Astrocyte of the spinal cord (primary cell): ENCODE measurements at regions not wholly inside any gene's neighbourhood (a gene's known extent, or its start where the extent isn't known, plus 50 kb on each side); places are given as distances from the start of the nearest gene placed in this dataset.

Experiments used
- DNase-seq: peaks from one replicate; pipeline ENCODE4 v3.0.0; 2011; ENCODE audit warnings: low read depth, low spot score
- H3K4me3 ChIP-seq: 2 replicates; pipeline ENCODE4 v1.5.1; 2011; ENCODE audit warnings: low read depth, mild to moderate bottlenecking, low read length, moderate library complexity
- CTCF ChIP-seq: IDR thresholded peaks from 2 replicates; pipeline ENCODE4 v1.5.1; 2012; ENCODE audit warnings: low read depth, mild to moderate bottlenecking, low read length, inconsistent platforms
- in situ Hi-C: cut with HindIII; loops from 2 replicates; pipeline ENCODE4 v1.10.0; 2017; ENCODE audit warnings: low sequenced_read_pairs

- no peak for TF ChIP-seq CTCF
- DNase-seq = no peak
- in situ Hi-C loops = no loop called here
Measured at GRCh38 chr4:56191534-56191933, 195.8 kb downstream of the AASDH start.

GRCh38 chr4:56187688-56188087, 199.6 kb downstream of the AASDH start:
- no peak for TF ChIP-seq CTCF
- in situ Hi-C loops = no loop called here
- no peak overlapping the region for H3K4me3 ChIP-seq
- no peak for DNase-seq

More at GRCh38 chr4:56191534-56191933, 195.8 kb downstream of the AASDH start:
- H3K4me3 ChIP-seq = no peak overlapping the region

GRCh38 chr4:56186808-56187523, 200.3 kb downstream of the AASDH start:
- in situ Hi-C loops = no loop called here
- H3K4me3 ChIP-seq = no peak overlapping the region
- TF ChIP-seq CTCF = no peak
- DNase-seq = no peak

GRCh38 chr4:56185901-56186300, 201.4 kb downstream of the AASDH start:
- no peak for TF ChIP-seq CTCF
- in situ Hi-C loops = no loop called here
- DNase-seq = no peak
- no peak overlapping the region for H3K4me3 ChIP-seq

- in situ Hi-C loops = no loop called here
- DNase-seq = no peak
- H3K4me3 ChIP-seq = no peak overlapping the region
- TF ChIP-seq CTCF = no peak
Measured at GRCh38 chr4:56184214-56184613, 203.1 kb downstream of the AASDH start.

GRCh38 chr4:56183344-56183959, 203.8 kb downstream of the AASDH start:
- TF ChIP-seq CTCF = no peak

More at GRCh38 chr4:56183344-56183959, 203.8 kb downstream of the AASDH start:
- DNase-seq = no peak
- H3K4me3 ChIP-seq = no peak overlapping the region
- in situ Hi-C loops = no loop called here
